WTC11 (cell line): ENCODE measurements at regions not wholly inside any gene's neighbourhood (a gene's known extent, or its start where the extent isn't known, plus 50 kb on each side); places are given as distances from the start of the nearest gene placed in this dataset.

Experiments
- ATAC-seq: fragments of 200-7000 bp; cut with Tn5 transposase; 2 replicates; pipeline ENCODE4 v1.10.0; 2021; ENCODE audit warnings: mild to moderate bottlenecking, moderate library complexity
- CTCF ChIA-PET: fragments of 300-600 bp; sonication (Branson Sonifier 250); formaldehyde crosslinking; loops from one replicate; lab custom pipeline; 2021; ENCODE audit warnings: antibody characterized with exemption; lab: Charles Lee
- POLR2A ChIA-PET: fragments of 350-600 bp; sonication (Branson Sonifier 250); formaldehyde crosslinking; loops from one replicate; lab custom pipeline; 2021; ENCODE audit warnings: antibody characterized with exemption; lab: Charles Lee
- DNase-seq: peaks from one replicate; pipeline ENCODE4 v3.0.0; 2021; ENCODE audit warnings: low spot score
- H3K27ac Mint-ChIP-seq: 2 replicates; pipeline ENCODE4 v1.8.0; 2021; ENCODE audit warnings: mixed read lengths
- H3K27me3 Mint-ChIP-seq: 2 replicates; pipeline ENCODE4 v1.8.0; 2021; ENCODE audit warnings: low read depth, mild to moderate bottlenecking, moderate library complexity, mixed read lengths
- H3K36me3 Mint-ChIP-seq: 2 replicates; pipeline ENCODE4 v1.8.0; 2021; ENCODE audit warnings: mixed read lengths
- H3K4me1 Mint-ChIP-seq: 2 replicates; pipeline ENCODE4 v1.8.0; 2022; ENCODE audit warnings: mixed read lengths
- H3K4me3 Mint-ChIP-seq: 2 replicates; pipeline ENCODE4 v1.8.0; 2021; ENCODE audit warnings: mild to moderate bottlenecking, moderate library complexity, mixed read lengths
- H3K9me3 Mint-ChIP-seq: 2 replicates; pipeline ENCODE4 v1.8.0; 2021; ENCODE audit warnings: mixed read lengths
- CTCF ChIP-seq: fragments of 200-600 bp; IDR thresholded peaks from 2 replicates; pipeline ENCODE4 v1.8.0; 2022; ENCODE audit warnings: antibody characterized with exemption
- E2F1 ChIP-seq: sonication (generic); formaldehyde crosslinking; IDR thresholded peaks from 2 replicates; pipeline ENCODE4 v1.8.0; 2022; ENCODE audit warnings: mild to moderate bottlenecking, missing genetic modification reagents
- FOXK1 ChIP-seq: sonication (generic); formaldehyde crosslinking; IDR thresholded peaks from 2 replicates; pipeline ENCODE4 v1.8.0; 2022; ENCODE audit warnings: mild to moderate bottlenecking, moderate library complexity, missing genetic modification reagents
- IRF1 ChIP-seq: sonication (generic); formaldehyde crosslinking; IDR thresholded peaks from 2 replicates; pipeline ENCODE4 v1.8.0; 2023; ENCODE audit warnings: missing genetic modification reagents
- MYBL2 ChIP-seq: sonication (generic); formaldehyde crosslinking; IDR thresholded peaks from 2 replicates; pipeline ENCODE4 v1.8.1; 2023; ENCODE audit warnings: mild to moderate bottlenecking, moderate library complexity, missing genetic modification reagents
- NFE2L1 ChIP-seq: sonication (generic); formaldehyde crosslinking; IDR thresholded peaks from 2 replicates; pipeline ENCODE4 v1.8.1; 2023; ENCODE audit warnings: missing genetic modification reagents
- NR2C2 ChIP-seq: sonication (generic); formaldehyde crosslinking; IDR thresholded peaks from 2 replicates; pipeline ENCODE4 v1.8.0; 2022; ENCODE audit warnings: mild to moderate bottlenecking, missing genetic modification reagents
- NR3C1 ChIP-seq: sonication (generic); formaldehyde crosslinking; conservative IDR thresholded peaks from 2 replicates; pipeline ENCODE4 v1.8.1; 2023; ENCODE audit warnings: low read depth, mild to moderate bottlenecking, missing genetic modification reagents
- PRRX2 ChIP-seq: fragments of 250-450 bp; sonication (Bioruptor Pico); IDR thresholded peaks from 2 replicates; pipeline ENCODE4 v1.8.0; 2021; ENCODE audit warnings: mild to moderate bottlenecking
- RELA ChIP-seq: sonication (generic); formaldehyde crosslinking; IDR thresholded peaks from 2 replicates; pipeline ENCODE4 v1.8.1; 2022; ENCODE audit warnings: missing genetic modification reagents, mild to moderate bottlenecking, borderline replicate concordance
- SMAD4 ChIP-seq: sonication (generic); formaldehyde crosslinking; IDR thresholded peaks from 2 replicates; pipeline ENCODE4 v1.8.0; 2022; ENCODE audit warnings: mild to moderate bottlenecking, missing genetic modification reagents
- TEAD4 ChIP-seq: sonication (generic); formaldehyde crosslinking; IDR thresholded peaks from 2 replicates; pipeline ENCODE4 v1.8.0; 2022; ENCODE audit warnings: mild to moderate bottlenecking, missing genetic modification reagents
- TP53 ChIP-seq: sonication (generic); formaldehyde crosslinking; IDR thresholded peaks from 2 replicates; pipeline ENCODE4 v1.8.1; 2023; ENCODE audit warnings: mild to moderate bottlenecking, missing genetic modification reagents
- ZBTB21 ChIP-seq: sonication (generic); formaldehyde crosslinking; IDR thresholded peaks from 2 replicates; pipeline ENCODE4 v1.8.1; 2023; ENCODE audit warnings: mild to moderate bottlenecking, missing genetic modification reagents, borderline replicate concordance
- ZNF263 ChIP-seq: sonication (generic); formaldehyde crosslinking; IDR thresholded peaks from 2 replicates; pipeline ENCODE4 v1.8.1; 2022; ENCODE audit warnings: low read depth, mild to moderate bottlenecking, moderate library complexity, missing genetic modification reagents
- ZNF281 ChIP-seq: sonication (generic); formaldehyde crosslinking; IDR thresholded peaks from 2 replicates; pipeline ENCODE4 v1.8.0; 2023; ENCODE audit warnings: mild to moderate bottlenecking, missing genetic modification reagents
- ZNF425 ChIP-seq: fragments of 250-450 bp; sonication (Bioruptor Pico); conservative IDR thresholded peaks from 2 replicates; pipeline ENCODE4 v1.9.0; 2021; ENCODE audit warnings: mild to moderate bottlenecking

- POLR2A ChIA-PET = no interaction called here
- no peaks in the 10 kb centered on the region for H3K36me3 Mint-ChIP-seq
- H3K4me1 Mint-ChIP-seq = no peaks in the 10 kb centered on the region
- no peak for ATAC-seq
- H3K4me3 Mint-ChIP-seq = no peak overlapping the region
- no peaks in the 10 kb centered on the region for H3K27me3 Mint-ChIP-seq
- DNase-seq = no peak
- H3K9me3 Mint-ChIP-seq = no peaks in the 10 kb centered on the region
- CTCF ChIA-PET = interaction anchor here (1.2 kb wide), 1 partner anchor 80 kb away, joined by 3 read pairs; no protein-coding TSS in a partner anchor
- no peak for TF ChIP-seq PRRX2
- no peak for TF ChIP-seq E2F1 (CRISPR knock-in tag)
- TF ChIP-seq TEAD4 (CRISPR knock-in tag) = no peak
- no peak for TF ChIP-seq ZBTB21 (CRISPR knock-in tag)
- no peak for TF ChIP-seq FOXK1
- TF ChIP-seq NR3C1 = no peak
- no peak overlapping the region for H3K27ac Mint-ChIP-seq
Observed at GRCh38 chr9:71472400-71472799, 295.9 kb downstream of the CEMIP2 start.

GRCh38 chr9:71465392-71465791 lies 302.9 kb downstream of the CEMIP2 start:
- TF ChIP-seq SMAD4 (CRISPR knock-in tag) = no peak
- no peak for TF ChIP-seq ZNF263
- no peak for TF ChIP-seq IRF1 (CRISPR knock-in tag)
- TF ChIP-seq RELA (CRISPR knock-in tag) = no peak
- TF ChIP-seq CTCF = no peak
- TF ChIP-seq TP53 = no peak
- TF ChIP-seq ZNF425 (CRISPR knock-in tag) = no peak
- no peak for TF ChIP-seq NFE2L1 (CRISPR knock-in tag)
- no peak overlapping the region for H3K27ac Mint-ChIP-seq
- CTCF ChIA-PET = no interaction called here
- no peak for ATAC-seq
- no peaks in the 10 kb centered on the region for H3K4me1 Mint-ChIP-seq
- POLR2A ChIA-PET = no interaction called here
- no peak overlapping the region for H3K4me3 Mint-ChIP-seq
- H3K9me3 Mint-ChIP-seq = no peaks in the 10 kb centered on the region
- no peaks in the 10 kb centered on the region for H3K36me3 Mint-ChIP-seq
- DNase-seq = no peak
- no peaks in the 10 kb centered on the region for H3K27me3 Mint-ChIP-seq

- DNase-seq = peak; percentile 13
Observed at GRCh38 chr9:71459082-71459481, 309.2 kb downstream of the CEMIP2 start.

More at GRCh38 chr9:71459082-71459481, 309.2 kb downstream of the CEMIP2 start:
- peak; percentile 53 for ATAC-seq
- no peak for TF ChIP-seq ZNF281
- no peak for TF ChIP-seq NR2C2 (CRISPR knock-in tag)
- TF ChIP-seq MYBL2 (CRISPR knock-in tag) = no peak
- ChIA-PET CTCF (interaction anchor here (1.0 kb wide), 1 partner anchor 103 kb away, joined by 3 read pairs; no protein-coding TSS in a partner anchor), POLR2A (no interaction called here)
- peaks cover 14% of the 10 kb centered on the region for H3K4me1 Mint-ChIP-seq
- H3K4me3 Mint-ChIP-seq = no peak overlapping the region
- no peaks in the 10 kb centered on the region for H3K27me3 Mint-ChIP-seq
- no peaks in the 10 kb centered on the region for H3K36me3 Mint-ChIP-seq
- H3K9me3 Mint-ChIP-seq = no peaks in the 10 kb centered on the region
- H3K27ac Mint-ChIP-seq = no peak overlapping the region
